Hematopoietic multipotent progenitor cell treated with erythropoietin and hydrocortisone succinate and interleukin-3 and kit ligand, for 15 days (in vitro differentiated cells): ENCODE measurements at regions not wholly inside any gene's neighbourhood (a gene's known extent, or its start where the extent isn't known, plus 50 kb on each side); places are given as distances from the start of the nearest gene placed in this dataset.
"Not testable (repeated sequence)": the region's sequence is repeated elsewhere in the genome, so short reads cannot be mapped to it uniquely, and the experiment has no call there.

Experiments used
- DNase-seq: peaks from one replicate; pipeline ENCODE4 v3.0.0-alpha.2; 2015; ENCODE audit warnings: low spot score

GRCh38 chr6:135129136-135129856, 51.8 kb upstream of the MYB start:
- no peak for DNase-seq

DNA sequence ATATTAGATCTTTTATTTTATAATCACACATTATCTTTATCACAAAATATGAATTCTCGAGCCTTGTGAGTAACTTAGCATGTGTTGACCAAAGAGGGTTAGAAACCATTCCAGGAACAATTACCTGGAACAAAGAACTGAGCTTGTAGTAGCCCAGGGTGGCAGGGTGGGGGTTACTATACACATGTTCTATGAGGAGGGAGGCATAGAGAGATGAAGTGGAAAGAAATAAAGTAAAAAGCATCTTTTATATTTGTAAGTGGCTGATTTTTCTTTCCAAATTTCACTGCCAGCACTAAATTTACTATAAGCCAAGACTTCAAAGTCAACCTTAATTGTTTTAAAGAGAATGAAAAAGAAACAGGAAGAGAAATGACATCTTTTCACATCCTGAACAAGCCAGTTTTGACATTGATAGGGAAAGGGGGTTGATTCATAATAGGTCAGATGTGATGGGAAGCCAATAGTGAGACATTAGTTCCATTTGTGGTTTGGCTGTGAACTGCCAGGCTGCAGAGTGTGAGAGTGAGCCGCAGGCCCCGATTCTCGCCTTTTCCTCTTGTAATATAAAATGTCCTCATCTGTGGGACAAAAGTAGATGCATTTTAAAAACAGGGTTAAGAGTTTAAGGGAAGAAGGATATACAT, 52.7 kb upstream of the MYB start:
- no peak for DNase-seq

- DNase-seq = no peak
These were observed 54.4 kb upstream of the MYB start for GRCh38 chr6:135126729-135127128.

DNA sequence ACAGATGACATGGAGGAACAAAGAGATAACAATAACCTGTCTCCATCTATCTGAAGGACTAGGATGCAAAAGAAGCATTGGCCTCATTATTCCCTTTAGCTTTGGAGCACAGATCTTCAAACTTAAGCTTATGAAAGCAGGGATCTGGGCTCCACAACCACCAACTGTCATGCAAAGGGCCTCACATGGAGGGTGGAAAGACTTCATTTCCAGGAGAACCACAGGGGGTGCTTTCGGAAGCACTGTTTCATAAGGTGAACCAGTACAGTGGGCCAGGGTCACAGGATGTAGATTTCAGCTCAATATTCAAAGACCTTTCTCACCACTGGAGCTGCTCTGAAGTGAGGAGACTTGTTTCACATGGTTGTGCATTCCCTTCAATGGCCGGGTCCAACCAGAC, 55.1 kb upstream of the MYB start:
- no peak for DNase-seq

- DNase-seq = no peak
These were observed 59.7 kb upstream of the MYB start for GRCh38 chr6:135121434-135121833.

GRCh38 chr6:135118134-135118730, 62.9 kb upstream of the MYB start:
- peak; percentile 24 for DNase-seq

DNA sequence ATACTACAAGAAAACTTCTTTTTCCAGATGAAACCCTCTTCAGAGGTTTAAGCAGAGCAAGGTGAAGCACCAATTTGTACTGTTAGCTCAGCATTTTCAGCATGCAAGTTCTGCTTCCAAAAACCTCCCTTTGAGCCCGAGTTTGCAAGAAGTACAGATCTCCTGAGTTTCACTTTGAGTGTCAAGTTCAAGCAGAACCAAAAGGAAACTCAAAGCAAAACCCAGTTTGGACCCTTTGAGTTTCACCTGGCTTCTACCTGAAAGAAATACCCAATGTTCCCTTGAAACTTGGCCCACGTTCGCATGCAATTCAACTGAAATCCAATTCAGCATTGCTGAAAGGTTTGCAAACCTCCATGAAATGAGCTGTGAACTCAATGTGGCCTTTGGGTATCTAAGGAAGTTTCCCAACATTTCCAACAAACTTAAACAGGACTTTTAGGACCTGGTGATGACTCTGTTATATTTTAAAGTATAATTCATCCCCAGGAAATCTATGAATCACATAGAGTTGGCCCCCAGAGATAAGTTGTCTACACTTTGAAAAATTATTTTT, 62.9 kb upstream of the HBS1L start:
- DNase-seq = no peak

DNA sequence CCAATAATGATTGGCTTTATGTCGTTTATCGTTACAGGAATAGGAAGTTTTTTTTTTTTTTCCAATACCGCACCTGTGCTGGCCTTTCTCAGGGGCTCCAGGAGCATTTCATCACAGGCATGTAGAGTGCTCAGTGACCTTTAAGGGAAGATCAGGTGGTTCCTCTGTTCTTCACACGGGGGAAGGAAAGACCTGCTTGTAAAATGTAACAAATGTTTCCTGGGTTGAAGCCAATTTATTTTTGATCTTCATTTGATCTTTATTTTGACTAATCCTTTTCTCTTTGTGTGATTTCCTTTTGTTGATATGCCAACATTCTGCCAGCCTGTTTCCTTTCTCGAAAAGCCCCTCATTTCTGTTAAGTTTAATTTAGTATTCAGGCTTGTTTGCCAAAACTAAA, 61.9 kb upstream of the HBS1L start:
- no peak for DNase-seq

- DNase-seq = no peak
These were observed 61.2 kb upstream of the HBS1L start for GRCh38 chr6:135115834-135116233.

GRCh38 chr6:135115411-135115810, 60.8 kb upstream of the HBS1L start:
- no peak for DNase-seq

GRCh38 chr6:135114355-135115145, 59.9 kb upstream of the HBS1L start:
- DNase-seq = no peak

DNA sequence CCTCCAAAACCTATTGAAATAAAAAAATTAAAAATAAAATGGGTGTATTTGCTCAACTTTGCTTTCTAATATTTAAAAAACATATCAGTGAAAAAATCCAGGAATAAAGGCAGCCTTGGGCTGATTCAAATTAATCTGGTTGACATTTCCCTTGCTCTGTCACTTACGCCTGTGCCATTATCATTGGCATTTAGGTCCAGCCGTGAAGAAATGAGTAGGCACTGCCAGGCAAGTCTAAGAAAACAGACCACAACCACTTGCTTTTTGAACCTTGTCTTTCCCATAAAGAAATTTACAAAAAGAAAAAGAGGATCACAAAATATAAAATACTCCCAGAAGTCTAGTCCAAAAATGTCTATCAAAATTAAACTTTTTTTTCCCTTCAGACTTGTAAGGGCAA, 59.2 kb upstream of the HBS1L start:
- DNase-seq = no peak

DNA sequence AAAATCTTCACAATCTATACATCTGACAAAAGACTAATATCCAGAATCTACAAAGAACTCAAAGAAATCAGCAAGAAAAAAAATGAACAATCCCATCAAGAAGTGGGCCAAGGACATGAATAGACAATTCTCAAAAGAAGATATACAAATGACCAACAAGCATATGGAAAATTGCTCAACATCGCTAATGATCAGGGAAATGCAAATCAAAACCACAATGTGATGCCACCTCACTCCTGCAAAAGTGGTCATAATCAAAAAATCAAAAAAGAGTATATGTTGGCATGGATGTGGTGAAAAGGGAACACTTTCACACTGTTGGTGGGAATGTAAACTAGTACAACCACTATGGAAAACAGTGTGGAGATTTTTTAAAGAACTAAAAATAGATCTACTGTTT, 58.3 kb upstream of the HBS1L start:
- DNase-seq = not testable (repeated sequence)

- DNase-seq = peak; percentile 41
These were observed 55.7 kb upstream of the HBS1L start for GRCh38 chr6:135110261-135110781.

GRCh38 chr6:135109761-135110160, 55.1 kb upstream of the HBS1L start:
- no peak for DNase-seq

- no peak for DNase-seq
These were observed 54.1 kb upstream of the HBS1L start for GRCh38 chr6:135108692-135109091.

DNA sequence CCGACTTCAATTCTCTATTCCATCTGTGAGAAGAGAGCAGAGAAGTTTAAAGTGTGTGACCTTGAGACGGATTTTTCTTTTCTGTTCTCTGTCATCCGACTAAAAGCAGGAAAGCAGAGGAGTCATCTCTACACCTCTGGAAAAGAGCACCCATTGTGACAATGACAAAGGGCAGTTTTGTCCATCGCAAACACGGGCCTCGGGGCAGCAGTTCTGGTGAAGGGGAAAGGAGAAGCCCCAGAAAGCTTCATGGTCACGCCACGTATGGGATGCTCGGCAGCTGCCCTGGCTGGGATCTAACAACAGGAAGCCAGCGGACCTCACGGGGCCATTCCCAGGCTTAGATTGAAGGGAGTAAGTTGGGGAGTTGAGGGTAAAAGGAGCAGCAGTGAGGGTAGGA, 52.0 kb upstream of the HBS1L start:
- DNase-seq = no peak

GRCh38 chr6:135105710-135106109, 51.1 kb upstream of the HBS1L start:
- DNase-seq = no peak

DNA sequence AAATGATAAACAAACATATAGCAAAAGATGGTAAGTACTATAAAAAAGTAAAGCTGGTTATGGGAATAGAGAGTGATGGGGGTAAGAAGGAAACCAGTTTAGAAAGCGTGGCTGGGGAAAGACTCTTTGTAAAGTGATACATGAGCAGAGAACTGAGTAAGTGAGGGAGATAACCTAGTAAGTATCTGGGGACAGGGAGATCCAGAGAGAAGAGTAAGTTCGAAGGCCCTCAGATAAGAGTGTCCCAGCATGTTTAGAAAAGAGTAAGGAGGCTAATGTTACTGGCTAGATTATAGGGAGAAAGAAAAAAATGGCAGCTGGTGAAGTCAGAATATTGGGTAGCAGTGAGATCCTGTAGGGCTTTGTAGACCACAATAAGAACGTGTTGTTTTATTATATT, 50.7 kb upstream of the HBS1L start:
- no peak for DNase-seq
